Cardiac fibroblast (primary cell): ENCODE measurements at regions not wholly inside any gene's neighbourhood (a gene's known extent, or its start where the extent isn't known, plus 50 kb on each side); places are given as distances from the start of the nearest gene placed in this dataset.

Experiments
- DNase-seq, 2 donors: peaks; one replicate each; pipeline versions ENCODE4 v3.0.0 to v3.0.0-alpha.2; 2010; ENCODE audit warnings: low read depth in 2 of 2
- H3K4me3 ChIP-seq, 2 donors: replicated peaks in 1 of 2; 1 replicate in 1 of 2; 2 replicates in 1 of 2; pipeline ENCODE4 v1.5.1; 2011; ENCODE audit warnings: low read depth in 2 of 2, low read length in 2 of 2, mild to moderate bottlenecking in 2 of 2, moderate library complexity in 1 of 2
- TF ChIP-seq, protein P1 (sequence below): IDR thresholded peaks from one replicate; pipeline ENCODE4 v1.5.1; 2011; ENCODE audit warnings: low read depth, mild to moderate bottlenecking, low read length, inconsistent platforms

DNA sequence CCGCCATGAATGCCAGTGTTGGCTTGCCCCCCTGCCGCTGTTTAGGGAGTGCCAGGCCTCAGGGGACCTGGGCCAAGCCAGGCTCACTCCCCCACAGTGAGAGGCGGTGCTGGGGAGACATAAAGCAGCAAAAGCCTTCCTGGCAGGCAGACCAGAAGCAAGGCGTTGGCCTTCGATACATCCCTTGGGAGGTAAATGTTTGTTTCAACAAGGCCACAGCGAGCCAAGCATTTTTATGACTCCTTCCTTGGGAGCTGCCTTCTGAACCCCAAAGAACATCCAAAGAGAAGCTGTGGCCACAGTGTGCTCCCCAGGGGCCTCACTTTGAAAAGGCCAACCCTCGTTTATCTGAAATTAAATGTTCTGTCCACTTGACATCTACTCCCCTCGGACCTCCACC lies 119.7 kb upstream of the CIBAR2 start:
- TF ChIP-seq, protein P1, sequence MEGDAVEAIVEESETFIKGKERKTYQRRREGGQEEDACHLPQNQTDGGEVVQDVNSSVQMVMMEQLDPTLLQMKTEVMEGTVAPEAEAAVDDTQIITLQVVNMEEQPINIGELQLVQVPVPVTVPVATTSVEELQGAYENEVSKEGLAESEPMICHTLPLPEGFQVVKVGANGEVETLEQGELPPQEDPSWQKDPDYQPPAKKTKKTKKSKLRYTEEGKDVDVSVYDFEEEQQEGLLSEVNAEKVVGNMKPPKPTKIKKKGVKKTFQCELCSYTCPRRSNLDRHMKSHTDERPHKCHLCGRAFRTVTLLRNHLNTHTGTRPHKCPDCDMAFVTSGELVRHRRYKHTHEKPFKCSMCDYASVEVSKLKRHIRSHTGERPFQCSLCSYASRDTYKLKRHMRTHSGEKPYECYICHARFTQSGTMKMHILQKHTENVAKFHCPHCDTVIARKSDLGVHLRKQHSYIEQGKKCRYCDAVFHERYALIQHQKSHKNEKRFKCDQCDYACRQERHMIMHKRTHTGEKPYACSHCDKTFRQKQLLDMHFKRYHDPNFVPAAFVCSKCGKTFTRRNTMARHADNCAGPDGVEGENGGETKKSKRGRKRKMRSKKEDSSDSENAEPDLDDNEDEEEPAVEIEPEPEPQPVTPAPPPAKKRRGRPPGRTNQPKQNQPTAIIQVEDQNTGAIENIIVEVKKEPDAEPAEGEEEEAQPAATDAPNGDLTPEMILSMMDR = no peak
- peak; percentile 78 for DNase-seq
- no peak overlapping the region for H3K4me3 ChIP-seq

DNA sequence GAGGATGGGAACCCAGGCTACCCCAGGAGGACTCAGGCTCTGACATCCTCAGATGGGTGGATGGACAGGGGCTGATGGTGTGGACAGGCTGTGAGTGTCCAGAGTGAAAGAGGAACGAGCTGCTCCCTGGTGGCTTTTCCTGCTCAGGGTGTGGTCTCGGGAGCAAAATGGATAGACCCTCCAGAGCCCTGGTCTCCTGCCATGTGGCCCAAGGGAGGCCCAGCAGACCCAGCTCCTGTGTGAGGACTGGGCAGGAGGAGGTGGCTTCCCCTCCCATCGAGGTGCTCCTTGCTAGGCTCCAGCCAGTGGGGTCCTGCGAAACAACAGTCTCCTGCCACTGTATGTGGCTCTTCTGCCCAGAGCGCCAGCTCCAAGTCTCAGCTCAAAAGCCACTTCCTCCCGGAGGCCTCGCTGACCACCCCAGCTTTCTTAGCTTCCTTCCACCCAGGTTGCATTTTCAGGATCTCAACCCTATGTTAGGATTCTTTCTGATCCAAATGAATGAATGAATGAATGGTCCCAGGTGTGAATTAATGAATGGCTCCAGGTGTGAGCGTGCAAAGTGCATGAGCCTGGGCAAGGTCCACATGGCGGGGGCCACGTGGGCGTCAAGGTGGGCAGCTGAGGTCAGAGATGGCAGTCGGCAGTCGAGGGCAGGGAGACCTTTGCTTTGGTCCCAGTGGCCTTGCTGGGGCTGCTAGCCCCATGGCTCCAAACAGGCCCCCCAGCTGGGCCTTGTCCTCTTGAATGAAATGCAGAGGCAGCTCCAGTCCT lies 120.3 kb upstream of the CIBAR2 start:
- TF ChIP-seq, protein P1 = no peak
- peak in 1 of 2 donors; percentile 6 for DNase-seq
- no peak overlapping the region for H3K4me3 ChIP-seq

DNA sequence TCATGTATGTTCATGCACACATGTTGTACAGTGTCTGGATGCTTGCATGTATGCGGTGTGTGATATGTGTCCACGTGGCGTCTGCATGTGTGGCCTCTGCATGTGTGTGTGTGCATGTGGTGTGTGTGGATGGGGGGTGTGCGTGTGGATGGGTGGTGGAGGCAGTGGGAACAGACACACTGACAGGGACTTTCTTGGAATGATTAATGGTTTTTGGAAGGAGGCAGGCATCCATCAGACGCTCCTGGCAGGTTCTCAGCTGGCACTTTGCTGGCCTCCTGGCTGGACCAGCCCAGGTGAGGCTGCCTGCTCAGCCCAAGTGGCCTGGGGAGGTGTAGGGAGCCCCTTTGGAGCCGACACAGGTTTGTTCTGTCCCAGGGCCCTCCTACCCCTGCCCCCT lies 121.2 kb upstream of the CIBAR2 start:
- TF ChIP-seq, protein P1 = no peak
- H3K4me3 ChIP-seq = no peak overlapping the region
- no peak for DNase-seq

DNA sequence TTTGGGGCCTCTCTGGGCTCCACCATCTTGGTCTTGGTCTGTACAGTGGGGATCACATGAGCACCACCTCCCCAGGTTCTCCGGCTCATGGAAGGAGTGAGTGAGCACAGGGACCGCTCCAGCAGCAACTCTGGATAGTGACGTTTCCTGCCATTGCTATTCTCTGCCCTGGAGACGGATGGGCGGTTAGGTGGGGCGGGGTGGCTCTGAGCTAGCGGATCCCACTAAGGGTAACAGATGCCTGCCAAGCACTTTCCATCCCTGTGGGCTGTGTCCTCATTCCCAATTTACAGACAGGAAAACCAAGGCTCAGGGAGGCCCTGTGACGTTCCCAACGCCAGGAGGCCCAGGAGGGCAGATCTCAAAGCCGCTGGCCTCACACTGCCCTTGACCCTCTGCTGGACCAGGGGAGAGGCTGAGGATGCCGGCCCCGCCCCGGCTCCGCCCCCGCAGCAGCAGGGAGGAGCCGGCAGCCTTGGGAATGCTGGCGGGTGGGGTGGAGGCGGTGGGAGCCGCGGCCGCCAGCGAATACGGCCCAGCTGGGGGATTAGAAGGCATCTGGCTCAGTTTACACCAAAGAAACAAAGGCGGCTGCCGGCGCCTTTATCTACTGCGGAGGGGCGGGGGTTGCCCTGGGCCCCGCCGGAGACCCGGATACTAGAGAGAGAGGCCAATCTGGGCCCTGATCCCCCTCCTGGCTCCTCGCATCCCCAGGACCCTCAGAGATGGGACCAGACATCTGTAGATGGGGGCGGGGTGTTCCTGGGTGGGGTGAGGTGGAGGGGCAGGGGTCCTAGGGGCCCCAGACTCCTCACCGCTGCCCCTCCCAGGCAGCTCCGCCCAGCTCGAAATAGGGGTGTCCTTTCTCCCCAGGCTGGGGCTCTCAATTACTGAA lies 122.3 kb upstream of the CIBAR2 start:
- peak; percentile 32 to 90 for DNase-seq
- H3K4me3 ChIP-seq = peak overlapping the region; percentile 17 to 35
- TF ChIP-seq, protein P1 = no peak

DNA sequence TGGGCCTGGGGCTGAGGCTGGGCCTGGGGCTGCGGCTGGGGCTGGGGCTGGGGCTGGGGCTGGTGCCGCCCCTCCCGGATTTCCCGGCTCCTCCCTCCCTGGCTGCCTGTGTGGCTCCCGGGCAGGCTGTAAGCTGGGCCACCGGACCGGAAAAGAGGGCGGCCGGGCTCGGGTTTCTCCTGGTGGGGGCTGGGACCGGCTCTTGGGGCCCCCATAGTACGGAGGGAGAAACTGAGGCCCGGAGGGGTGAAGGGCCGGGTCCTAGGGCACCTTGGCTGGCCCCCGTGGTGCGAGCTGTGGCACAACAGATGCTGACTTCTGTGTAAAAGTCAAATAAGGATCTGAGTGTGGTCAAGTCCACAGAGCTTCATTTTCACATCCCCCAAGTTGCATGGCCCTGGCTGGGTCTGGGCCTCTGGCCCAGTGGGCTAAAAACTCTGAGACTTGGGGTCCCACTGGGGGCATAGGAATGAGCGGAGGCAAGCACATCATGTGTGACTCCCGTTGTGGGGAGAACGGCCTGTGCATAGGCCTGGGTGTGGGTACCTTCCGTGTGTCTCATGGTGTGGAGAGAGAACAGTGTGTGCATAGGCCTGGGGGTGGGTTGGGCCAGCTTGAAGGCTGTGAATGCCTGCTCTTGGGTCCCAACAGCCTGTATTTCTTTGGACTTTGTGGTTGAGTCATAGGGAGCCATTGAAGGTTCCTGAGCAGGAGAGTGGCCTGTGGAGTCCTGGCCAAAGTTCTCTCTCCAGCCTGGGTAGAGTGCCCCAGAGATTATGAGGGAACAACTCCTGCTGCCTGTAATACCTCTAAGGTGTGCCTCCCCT lies 123.9 kb upstream of the CIBAR2 start:
- H3K4me3 ChIP-seq = peak overlapping the region in 1 of 2 donors; percentile 35
- TF ChIP-seq, protein P1 = no peak
- DNase-seq = peak in 1 of 2 donors; percentile 13

DNA sequence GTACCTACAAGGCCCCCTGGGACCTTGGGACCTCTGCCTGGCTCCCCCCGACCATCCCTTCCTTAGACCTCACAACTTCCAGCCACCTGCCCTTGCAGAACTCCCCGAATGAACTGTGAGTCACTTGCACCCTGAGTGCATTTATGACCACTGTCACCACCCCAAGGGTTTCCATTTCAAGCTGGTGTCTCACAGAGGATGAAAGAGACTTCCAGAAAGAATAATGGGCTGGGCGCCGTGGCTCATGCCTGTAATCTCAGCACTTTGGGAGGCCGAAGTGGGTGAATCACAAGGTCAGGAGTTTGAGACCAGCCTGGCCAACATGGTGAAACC lies 124.5 kb upstream of the CIBAR2 start:
- peak in 1 of 2 donors; percentile 52 for DNase-seq
- H3K4me3 ChIP-seq = no peak overlapping the region
- TF ChIP-seq, protein P1 = no peak
